HCT116 (cell line): ENCODE measurements at regions not wholly inside any gene's neighbourhood (a gene's known extent, or its start where the extent isn't known, plus 50 kb on each side); places are given as distances from the start of the nearest gene placed in this dataset.

Source experiments
- ATAC-seq: fragments of 200-7000 bp; cut with Tn5 transposase; 2 replicates; pipeline ENCODE4 v1.9.1; 2020; ENCODE audit warnings: mild to moderate bottlenecking, moderate library complexity
- BruUV-seq: library from RNA; stranded (reverse); fragments of 400-500 nt; replicated peaks from 2 replicates; lab custom pipeline; 2021; lab: Mats Ljungman, UMichigan
- CTCF ChIA-PET: fragments of 300-600 bp; sonication (Branson Sonifier 250); formaldehyde crosslinking; loops from one replicate; lab custom pipeline; 2021; ENCODE audit warnings: antibody characterized with exemption; lab: Charles Lee
- POLR2A ChIA-PET: fragments of 300-600, 350-600 bp; sonication (Branson Sonifier 250); formaldehyde crosslinking; loops from one replicate; lab custom pipeline; 2021; ENCODE audit warnings: antibody characterized with exemption; lab: Charles Lee
- RAD21 ChIA-PET, 2 experiments: fragments of 300-600 bp; sonication (Branson Sonifier 250); formaldehyde crosslinking; loops; one replicate each; lab custom pipeline; 2023; ENCODE audit warnings: low total read pairs in 2 of 2; ENCODE audit not compliant: uncharacterized antibody in 2 of 2, unreplicated experiment in 2 of 2, low non-redundant PET in 1 of 2; lab: Charles Lee
- DNase-seq: peaks from one replicate; pipeline ENCODE4 v3.0.0-alpha.2; 2010; ENCODE audit warnings: low read depth, low spot score
- H2AFZ ChIP-seq: fragments of 200-600 bp; shearing (Covaris generic), sonication (generic); 2 replicates; pipeline ENCODE4 v1.6.1; 2017; ENCODE audit warnings: low read depth, mixed run types, mixed read lengths, antibody characterized with exemption, low read length; ENCODE audit not compliant: poor library complexity, severe bottlenecking
- H3K27ac ChIP-seq: 2 replicates; pipeline ENCODE4 v1.5.1; 2012; ENCODE audit warnings: low read depth, low read length
- H3K27me3 ChIP-seq: fragments of 200-600 bp; sonication (generic); 2 replicates; pipeline ENCODE4 v1.6.1; 2016; ENCODE audit warnings: mixed run types, low read length, mixed read lengths; ENCODE audit not compliant: insufficient read depth
- H3K36me3 ChIP-seq, 2 experiments: fragments of 200-500 bp in 1 of 2; fragments of 200-600 bp in 1 of 2; sonication (Bioruptor generic) in 1 of 2; sonication (generic) in 1 of 2; 2 replicates each; pipeline versions ENCODE4 v1.5.1 to v1.6.1; 2014 to 2016; ENCODE audit warnings: low read length in 2 of 2, inconsistent platforms in 1 of 2, mixed read lengths in 1 of 2, mixed run types in 1 of 2; ENCODE audit not compliant: insufficient read depth in 2 of 2, control insufficient read depth in 1 of 2
- H3K4me1 ChIP-seq, 2 experiments: fragments of 200-600 bp in 1 of 2; sonication (generic) in 1 of 2; 2 replicates each; pipeline versions ENCODE4 v1.5.1 to v1.6.1; 2012 to 2017; ENCODE audit warnings: low read length in 2 of 2, inconsistent platforms in 1 of 2, mild to moderate bottlenecking in 1 of 2, mixed read lengths in 1 of 2, mixed run types in 1 of 2, moderate library complexity in 1 of 2; ENCODE audit not compliant: insufficient read depth in 2 of 2, control insufficient read depth in 1 of 2
- H3K4me2 ChIP-seq: fragments of 200-600 bp; sonication (generic); 2 replicates; pipeline ENCODE4 v1.6.1; 2017; ENCODE audit warnings: mixed run types, low read length, mixed read lengths
- H3K4me3 ChIP-seq, 2 experiments: fragments of 200-600 bp in 1 of 2; sonication (generic) in 1 of 2; replicated peaks in 1 of 2; 2 replicates each; pipeline ENCODE4 v1.5.1; 2011 to 2016; ENCODE audit warnings: low read length in 2 of 2, control low read depth in 1 of 2, low read depth in 1 of 2, mild to moderate bottlenecking in 1 of 2, mixed read lengths in 1 of 2, mixed run types in 1 of 2
- H3K79me2 ChIP-seq: fragments of 200-600 bp; sonication (generic); 2 replicates; pipeline ENCODE4 v1.6.1; 2017; ENCODE audit warnings: mild to moderate bottlenecking, mixed run types, low read length, moderate library complexity, mixed read lengths; ENCODE audit not compliant: insufficient read depth
- H3K9ac ChIP-seq: fragments of 200-600 bp; sonication (generic); 2 replicates; pipeline ENCODE4 v1.6.1; 2016; ENCODE audit warnings: low read length, mixed read lengths
- H3K9me2 ChIP-seq: fragments of 200-600 bp; sonication (generic), shearing (Covaris generic); 2 replicates; pipeline ENCODE4 v1.6.1; 2017; ENCODE audit warnings: mixed run types, mild to moderate bottlenecking, moderate library complexity; ENCODE audit not compliant: insufficient read depth
- H3K9me3 ChIP-seq, 2 experiments: fragments of 200-500 bp in 1 of 2; fragments of 200-600 bp in 1 of 2; sonication (Bioruptor generic) in 1 of 2; sonication (generic) in 1 of 2; 2 replicates each; pipeline ENCODE4 v1.6.1; 2014 to 2017; ENCODE audit warnings: low read length in 2 of 2, mixed read lengths in 2 of 2, inconsistent platforms in 1 of 2, low read depth in 1 of 2, mild to moderate bottlenecking in 1 of 2, mixed run types in 1 of 2, moderate library complexity in 1 of 2; ENCODE audit not compliant: control insufficient read depth in 1 of 2, insufficient read depth in 1 of 2
- H4K20me1 ChIP-seq: fragments of 200-600 bp; sonication (generic), shearing (Covaris generic); 2 replicates; pipeline ENCODE4 v1.6.1; 2017; ENCODE audit warnings: mixed run types, mild to moderate bottlenecking, moderate library complexity; ENCODE audit not compliant: insufficient read depth
- CBX3 ChIP-seq: IDR thresholded peaks from 2 replicates; pipeline ENCODE4 v1.6.1; 2012; ENCODE audit warnings: low read depth
- CEBPB ChIP-seq: IDR thresholded peaks from 2 replicates; pipeline ENCODE4 v1.6.1; 2012; ENCODE audit warnings: low read depth
- ELF1 ChIP-seq: IDR thresholded peaks from 2 replicates; pipeline ENCODE4 v1.6.1; 2012; ENCODE audit warnings: low read depth, borderline replicate concordance
- EZH2 ChIP-seq: fragments of 200-600 bp; sonication (generic); IDR thresholded peaks from 2 replicates; pipeline ENCODE4 v1.6.1; 2017; ENCODE audit warnings: antibody characterized with exemption, mixed run types
- FOSL1 ChIP-seq: IDR thresholded peaks from 2 replicates; pipeline ENCODE4 v1.6.1; 2012; ENCODE audit warnings: low read depth
- JUND ChIP-seq: IDR thresholded peaks from 2 replicates; pipeline ENCODE4 v1.6.1; 2012
- POLR2A ChIP-seq: IDR thresholded peaks from 2 replicates; pipeline ENCODE4 v1.7.0; 2011; ENCODE audit warnings: borderline replicate concordance; ENCODE audit not compliant: insufficient read depth, insufficient read length; ENCODE audit errors: extremely low read depth
- RAD21 ChIP-seq: IDR thresholded peaks from 2 replicates; pipeline ENCODE4 v1.6.1; 2012; ENCODE audit warnings: low read depth, mild to moderate bottlenecking
- SP1 ChIP-seq: IDR thresholded peaks from 2 replicates; pipeline ENCODE4 v1.6.1; 2012; ENCODE audit warnings: low read depth
- SRF ChIP-seq: IDR thresholded peaks from 2 replicates; pipeline ENCODE4 v1.6.1; 2012; ENCODE audit warnings: low read depth
- TCF7L2 ChIP-seq: IDR thresholded peaks from 2 replicates; pipeline ENCODE4 v1.7.0; 2011; ENCODE audit warnings: borderline replicate concordance, inconsistent platforms; ENCODE audit not compliant: insufficient read depth, insufficient read length; ENCODE audit errors: extremely low read depth
- YY1 ChIP-seq: IDR thresholded peaks from 2 replicates; pipeline ENCODE4 v1.6.1; 2011; ENCODE audit warnings: low read length, low read depth, moderate library complexity, mild to moderate bottlenecking; ENCODE audit not compliant: insufficient replicate concordance; ENCODE audit errors: extremely low read depth
- ZNF274 ChIP-seq: fragments of 200-500 bp; sonication (Bioruptor generic); IDR thresholded peaks from 2 replicates; pipeline ENCODE4 v1.6.1; 2014; ENCODE audit warnings: mild to moderate bottlenecking, low read depth, low read length, inconsistent platforms
- intact Hi-C: fragments of 100-400 bp; cut with micrococcal nuclease; formaldehyde crosslinking; loops from 2 replicates; pipeline ENCODE4 v1.10.0; 2022
- TF ChIP-seq, protein P1 (sequence below): IDR thresholded peaks from 2 replicates; pipeline ENCODE4 v1.6.1; 2011; ENCODE audit warnings: mild to moderate bottlenecking, low read length, moderate library complexity; ENCODE audit not compliant: insufficient replicate concordance; ENCODE audit errors: extremely low read depth
- TF ChIP-seq, protein P2 (sequence below): IDR thresholded peaks from 2 replicates; pipeline ENCODE4 v1.6.1; 2012
- TF ChIP-seq, protein P3 (sequence below), 3 experiments: fragments of 200-600 bp in 1 of 3; sonication (generic) in 1 of 3; IDR thresholded peaks in 2 of 3; conservative IDR thresholded peaks in 1 of 3; 2 replicates each; pipeline ENCODE4 v1.5.1; 2012 to 2017; ENCODE audit warnings: low read depth in 2 of 3, low read length in 2 of 3, antibody characterized with exemption in 1 of 3, borderline replicate concordance in 1 of 3, control low read depth in 1 of 3, mild to moderate bottlenecking in 1 of 3, mixed read lengths in 1 of 3, mixed run types in 1 of 3, moderate library complexity in 1 of 3; ENCODE audit not compliant: insufficient read depth in 1 of 3

DNA sequence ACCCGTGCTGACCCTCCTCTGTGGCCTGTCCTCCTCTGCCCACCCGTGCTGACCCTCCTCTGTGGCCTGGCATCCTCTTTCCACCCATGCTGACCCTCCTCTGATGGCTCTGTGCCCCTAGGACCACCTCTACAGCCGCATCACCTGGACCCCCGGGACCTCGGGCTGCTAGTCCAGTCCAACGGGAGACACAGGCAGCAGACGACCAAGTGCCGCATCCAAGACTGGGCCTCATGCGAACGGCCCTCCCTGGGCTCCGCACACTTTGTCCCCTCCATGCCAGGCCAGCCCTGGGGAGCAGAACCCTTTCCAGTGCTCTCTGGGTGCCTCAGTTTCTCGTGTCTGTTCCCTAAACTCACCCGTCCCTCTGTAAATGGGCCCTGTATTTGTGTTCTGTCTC, 107.2 kb upstream of the RNF32 start:
- Histone ChIP-seq H3K36me3 (no peaks in the 10 kb centered on the region), H3K79me2 (no peaks in the 10 kb centered on the region), H3K4me2 (no peak overlapping the region), H2AFZ (no peak overlapping the region), H3K9me2 (no peaks in the 10 kb centered on the region), H3K4me3 (no peak overlapping the region), H3K9ac (no peak overlapping the region), H3K9me3 (no peaks in the 10 kb centered on the region), H3K27ac (no peak overlapping the region), H3K4me1 (no peaks in the 10 kb centered on the region), H3K27me3 (no peaks in the 10 kb centered on the region), H4K20me1 (no peaks in the 10 kb centered on the region)
- RAD21 ChIA-PET = no interaction called here
- TF ChIP-seq, protein P1, sequence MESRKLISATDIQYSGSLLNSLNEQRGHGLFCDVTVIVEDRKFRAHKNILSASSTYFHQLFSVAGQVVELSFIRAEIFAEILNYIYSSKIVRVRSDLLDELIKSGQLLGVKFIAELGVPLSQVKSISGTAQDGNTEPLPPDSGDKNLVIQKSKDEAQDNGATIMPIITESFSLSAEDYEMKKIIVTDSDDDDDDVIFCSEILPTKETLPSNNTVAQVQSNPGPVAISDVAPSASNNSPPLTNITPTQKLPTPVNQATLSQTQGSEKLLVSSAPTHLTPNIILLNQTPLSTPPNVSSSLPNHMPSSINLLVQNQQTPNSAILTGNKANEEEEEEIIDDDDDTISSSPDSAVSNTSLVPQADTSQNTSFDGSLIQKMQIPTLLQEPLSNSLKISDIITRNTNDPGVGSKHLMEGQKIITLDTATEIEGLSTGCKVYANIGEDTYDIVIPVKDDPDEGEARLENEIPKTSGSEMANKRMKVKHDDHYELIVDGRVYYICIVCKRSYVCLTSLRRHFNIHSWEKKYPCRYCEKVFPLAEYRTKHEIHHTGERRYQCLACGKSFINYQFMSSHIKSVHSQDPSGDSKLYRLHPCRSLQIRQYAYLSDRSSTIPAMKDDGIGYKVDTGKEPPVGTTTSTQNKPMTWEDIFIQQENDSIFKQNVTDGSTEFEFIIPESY = no peak
- TF ChIP-seq SP1 = no peak
- no peak for TF ChIP-seq SRF
- no peak for TF ChIP-seq ZNF274
- TF ChIP-seq, protein P2, sequence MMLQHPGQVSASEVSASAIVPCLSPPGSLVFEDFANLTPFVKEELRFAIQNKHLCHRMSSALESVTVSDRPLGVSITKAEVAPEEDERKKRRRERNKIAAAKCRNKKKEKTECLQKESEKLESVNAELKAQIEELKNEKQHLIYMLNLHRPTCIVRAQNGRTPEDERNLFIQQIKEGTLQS = no peak
- TF ChIP-seq POLR2A = no peak
- no peak for TF ChIP-seq FOSL1
- no peak for TF ChIP-seq TCF7L2
- TF ChIP-seq JUND = no peak
- no peak for TF ChIP-seq ELF1
- no peak for TF ChIP-seq YY1
- TF ChIP-seq, protein P3, sequence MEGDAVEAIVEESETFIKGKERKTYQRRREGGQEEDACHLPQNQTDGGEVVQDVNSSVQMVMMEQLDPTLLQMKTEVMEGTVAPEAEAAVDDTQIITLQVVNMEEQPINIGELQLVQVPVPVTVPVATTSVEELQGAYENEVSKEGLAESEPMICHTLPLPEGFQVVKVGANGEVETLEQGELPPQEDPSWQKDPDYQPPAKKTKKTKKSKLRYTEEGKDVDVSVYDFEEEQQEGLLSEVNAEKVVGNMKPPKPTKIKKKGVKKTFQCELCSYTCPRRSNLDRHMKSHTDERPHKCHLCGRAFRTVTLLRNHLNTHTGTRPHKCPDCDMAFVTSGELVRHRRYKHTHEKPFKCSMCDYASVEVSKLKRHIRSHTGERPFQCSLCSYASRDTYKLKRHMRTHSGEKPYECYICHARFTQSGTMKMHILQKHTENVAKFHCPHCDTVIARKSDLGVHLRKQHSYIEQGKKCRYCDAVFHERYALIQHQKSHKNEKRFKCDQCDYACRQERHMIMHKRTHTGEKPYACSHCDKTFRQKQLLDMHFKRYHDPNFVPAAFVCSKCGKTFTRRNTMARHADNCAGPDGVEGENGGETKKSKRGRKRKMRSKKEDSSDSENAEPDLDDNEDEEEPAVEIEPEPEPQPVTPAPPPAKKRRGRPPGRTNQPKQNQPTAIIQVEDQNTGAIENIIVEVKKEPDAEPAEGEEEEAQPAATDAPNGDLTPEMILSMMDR (IDR thresholded peaks at IDR 0.05 in 2 of 3, conservative IDR thresholded peaks at IDR 0.05 in 1 of 3; ENCODE audit: borderline replicate concordance in 1 of 3, insufficient read depth in 1 of 3, low read depth in 2 of 3, low read length in 2 of 3) = no peak
- TF ChIP-seq CEBPB = no peak
- no peak for TF ChIP-seq RAD21
- TF ChIP-seq CBX3 = no peak
- no peak for TF ChIP-seq EZH2
- intact Hi-C loops = no loop called here
- POLR2A ChIA-PET = no interaction called here
- DNase-seq (no peak), ATAC-seq (no peak)
- CTCF ChIA-PET = no interaction called here
- BruUV-seq = no TSS peak
